Suprapubic skin (tissue), 4 donors: ENCODE measurements at regions not wholly inside any gene's neighbourhood (a gene's known extent, or its start where the extent isn't known, plus 50 kb on each side); places are given as distances from the start of the nearest gene placed in this dataset.

Experiments
- POLR2A ChIP-seq, 2 donors: fragments of 450-650 bp; IDR thresholded peaks; one replicate each; pipeline ENCODE4 v1.6.1; 2017; ENCODE audit warnings: antibody characterized with exemption in 2 of 2, mild to moderate bottlenecking in 2 of 2, moderate library complexity in 2 of 2
- POLR2AphosphoS5 ChIP-seq, 3 donors: sonication (generic); formaldehyde crosslinking; IDR thresholded peaks; one replicate each; pipeline ENCODE4 v1.6.1; 2017; ENCODE audit warnings: antibody characterized with exemption in 3 of 3
- TF ChIP-seq, protein P1 (sequence below), 2 donors: fragments of 200-600 bp in 1 of 2; fragments of 450-650 bp in 1 of 2; sonication (generic) in 1 of 2; IDR thresholded peaks; one replicate each; pipeline ENCODE4 v1.5.1; 2016 to 2019; ENCODE audit warnings: antibody characterized with exemption in 2 of 2, mild to moderate bottlenecking in 1 of 2, moderate library complexity in 1 of 2

DNA sequence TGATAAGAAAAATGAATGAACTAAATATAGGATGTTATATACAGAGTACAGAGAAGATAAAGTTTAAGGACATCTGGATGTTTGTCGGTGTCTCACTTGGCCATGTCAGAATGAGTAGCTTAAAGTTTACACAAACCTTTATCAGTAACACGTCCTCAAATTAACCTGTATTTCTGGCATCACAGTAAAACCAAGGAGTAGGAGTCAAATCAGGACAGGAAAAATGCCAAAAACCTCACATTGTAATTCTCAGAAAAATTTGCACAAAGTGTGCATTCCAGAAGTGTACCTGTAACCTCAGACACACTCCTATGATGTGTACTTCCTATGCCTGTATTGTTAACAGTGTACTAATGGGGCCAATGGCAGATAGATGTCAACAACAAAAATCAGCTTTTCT is 139.3 kb downstream of the SMC2 start:
- TF ChIP-seq, protein P1, sequence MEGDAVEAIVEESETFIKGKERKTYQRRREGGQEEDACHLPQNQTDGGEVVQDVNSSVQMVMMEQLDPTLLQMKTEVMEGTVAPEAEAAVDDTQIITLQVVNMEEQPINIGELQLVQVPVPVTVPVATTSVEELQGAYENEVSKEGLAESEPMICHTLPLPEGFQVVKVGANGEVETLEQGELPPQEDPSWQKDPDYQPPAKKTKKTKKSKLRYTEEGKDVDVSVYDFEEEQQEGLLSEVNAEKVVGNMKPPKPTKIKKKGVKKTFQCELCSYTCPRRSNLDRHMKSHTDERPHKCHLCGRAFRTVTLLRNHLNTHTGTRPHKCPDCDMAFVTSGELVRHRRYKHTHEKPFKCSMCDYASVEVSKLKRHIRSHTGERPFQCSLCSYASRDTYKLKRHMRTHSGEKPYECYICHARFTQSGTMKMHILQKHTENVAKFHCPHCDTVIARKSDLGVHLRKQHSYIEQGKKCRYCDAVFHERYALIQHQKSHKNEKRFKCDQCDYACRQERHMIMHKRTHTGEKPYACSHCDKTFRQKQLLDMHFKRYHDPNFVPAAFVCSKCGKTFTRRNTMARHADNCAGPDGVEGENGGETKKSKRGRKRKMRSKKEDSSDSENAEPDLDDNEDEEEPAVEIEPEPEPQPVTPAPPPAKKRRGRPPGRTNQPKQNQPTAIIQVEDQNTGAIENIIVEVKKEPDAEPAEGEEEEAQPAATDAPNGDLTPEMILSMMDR (IDR thresholded peaks at IDR 0.05) = no peak
- TF ChIP-seq POLR2A (IDR thresholded peaks at IDR 0.05) (no peak), POLR2AphosphoS5 (IDR thresholded peaks at IDR 0.05) (no peak)
